Smooth muscle cell (in vitro differentiated cells): ENCODE measurements at regions not wholly inside any gene's neighbourhood (a gene's known extent, or its start where the extent isn't known, plus 50 kb on each side); places are given as distances from the start of the nearest gene placed in this dataset.
A peak's percentile ranks its signal among the peaks of the same experiment; 100 is the strongest.

ENCODE experiments used
- DNase-seq: peaks from one replicate; lab custom pipeline; 2025; ENCODE audit not compliant: unreplicated experiment; lab: John Stamatoyannopoulos, UW
- H2AFZ ChIP-seq: fragments of 200-600 bp; sonication (generic); 2 replicates; pipeline ENCODE4 v1.6.0; 2016; ENCODE audit warnings: antibody characterized with exemption, low read depth, mild to moderate bottlenecking
- H3F3A ChIP-seq: fragments of 200-600 bp; sonication (generic); 2 replicates; pipeline ENCODE4 v1.6.0; 2017; ENCODE audit warnings: antibody characterized with exemption, low read depth
- H3K27ac ChIP-seq: fragments of 200-600 bp; sonication (generic); 2 replicates; pipeline ENCODE4 v1.5.1; 2016; ENCODE audit warnings: low read depth, mild to moderate bottlenecking
- H3K27me3 ChIP-seq: fragments of 200-600 bp; sonication (generic); 2 replicates; pipeline ENCODE4 v1.6.1; 2016; ENCODE audit warnings: low read depth, mild to moderate bottlenecking
- H3K36me3 ChIP-seq: fragments of 200-600 bp; sonication (generic); 2 replicates; pipeline ENCODE4 v1.5.1; 2016; ENCODE audit warnings: low read depth
- H3K4me1 ChIP-seq: fragments of 200-600 bp; sonication (generic); 2 replicates; pipeline ENCODE4 v1.5.1; 2016; ENCODE audit warnings: low read depth
- H3K4me2 ChIP-seq: fragments of 200-600 bp; sonication (generic); 2 replicates; pipeline ENCODE4 v1.6.0; 2016; ENCODE audit warnings: mild to moderate bottlenecking
- H3K4me3 ChIP-seq: fragments of 200-600 bp; sonication (generic); 2 replicates; pipeline ENCODE4 v1.5.1; 2016; ENCODE audit warnings: mild to moderate bottlenecking
- H3K79me2 ChIP-seq: fragments of 200-600 bp; sonication (generic); 2 replicates; pipeline ENCODE4 v1.6.0; 2016; ENCODE audit warnings: low read depth, mild to moderate bottlenecking
- H3K9ac ChIP-seq: fragments of 200-600 bp; sonication (generic); 2 replicates; pipeline ENCODE4 v1.6.0; 2016; ENCODE audit warnings: low read depth
- H3K9me3 ChIP-seq: fragments of 200-600 bp; sonication (generic); replicated peaks from 2 replicates; pipeline ENCODE4 v1.5.1; 2016; ENCODE audit warnings: low read depth
- H4K20me1 ChIP-seq: fragments of 200-600 bp; sonication (generic); 2 replicates; pipeline ENCODE4 v1.6.0; 2016; ENCODE audit warnings: low read depth
- CTCF ChIP-seq: fragments of 200-600 bp; sonication (generic); IDR thresholded peaks from 2 replicates; pipeline ENCODE4 v1.5.1; 2017; ENCODE audit warnings: borderline replicate concordance, mild to moderate bottlenecking, antibody characterized with exemption; ENCODE audit not compliant: insufficient read depth, poor library complexity, severe bottlenecking
- WGBS: methylation state at CpG from one replicate; pipeline ENCODE4 v1.1.7; 2016; ENCODE audit warnings: low lambda C conversion rate; 5-methylcytosine and 5-hydroxymethylcytosine counted together

GRCh38 chr10:78955206-78955605 is 113.6 kb upstream of the ZMIZ1 start:
- H3K27me3 ChIP-seq, result no peaks in the 10 kb centered on the region
- no peaks in the 10 kb centered on the region for H3F3A ChIP-seq
- TF ChIP-seq CTCF, result no peak
- no peaks in the 10 kb centered on the region for H3K4me1 ChIP-seq
- no peaks in the 10 kb centered on the region for H3K9me3 ChIP-seq
- no peak overlapping the region for H3K9ac ChIP-seq
- no peak overlapping the region for H2AFZ ChIP-seq
- no peak overlapping the region for H3K4me3 ChIP-seq
- H3K36me3 ChIP-seq, result no peaks in the 10 kb centered on the region
- WGBS, result 78% methylated on average over 3 of the region's 3 CpGs
- H4K20me1 ChIP-seq, result no peaks in the 10 kb centered on the region
- no peaks in the 10 kb centered on the region for H3K79me2 ChIP-seq
- no peak overlapping the region for H3K4me2 ChIP-seq
- DNase-seq, result no peak
- H3K27ac ChIP-seq, result peak overlapping the region; percentile 21

GRCh38 chr10:78956391-78956790 is 112.4 kb upstream of the ZMIZ1 start:
- 86% methylated on average over 5 of the region's 5 CpGs for WGBS

GRCh38 chr10:78957471-78958039 is 111.2 kb upstream of the ZMIZ1 start:
- Histone ChIP-seq H3K9me3 (no peaks in the 10 kb centered on the region), H3K27me3 (no peaks in the 10 kb centered on the region), H3K36me3 (no peaks in the 10 kb centered on the region), H4K20me1 (no peaks in the 10 kb centered on the region), H3K27ac (no peak overlapping the region), H3K79me2 (no peaks in the 10 kb centered on the region), H3K9ac (no peak overlapping the region), H3K4me3 (no peak overlapping the region), H3K4me2 (no peak overlapping the region), H3F3A (no peaks in the 10 kb centered on the region), H2AFZ (no peak overlapping the region), H3K4me1 (no peaks in the 10 kb centered on the region)
- WGBS, result 60% methylated on average over 2 of the region's 2 CpGs
- no peak for TF ChIP-seq CTCF
- no peak for DNase-seq

More at GRCh38 chr10:78956391-78956790, 112.4 kb upstream of the ZMIZ1 start:
- Histone ChIP-seq H3F3A (no peaks in the 10 kb centered on the region), H3K9ac (no peak overlapping the region), H3K4me2 (no peak overlapping the region), H3K79me2 (no peaks in the 10 kb centered on the region), H3K36me3 (no peaks in the 10 kb centered on the region), H2AFZ (no peak overlapping the region), H3K27ac (no peak overlapping the region), H4K20me1 (no peaks in the 10 kb centered on the region), H3K9me3 (no peaks in the 10 kb centered on the region), H3K27me3 (no peaks in the 10 kb centered on the region), H3K4me3 (no peak overlapping the region), H3K4me1 (no peaks in the 10 kb centered on the region)
- DNase-seq, result no peak
- TF ChIP-seq CTCF, result no peak

- TF ChIP-seq CTCF, result no peak
- no peak for DNase-seq
- no peak overlapping the region for H3K27ac ChIP-seq
- H3K9me3 ChIP-seq, result no peaks in the 10 kb centered on the region
- no peaks in the 10 kb centered on the region for H3F3A ChIP-seq
- H3K27me3 ChIP-seq, result no peaks in the 10 kb centered on the region
- no peak overlapping the region for H3K4me3 ChIP-seq
- H3K4me1 ChIP-seq, result no peaks in the 10 kb centered on the region
- no peaks in the 10 kb centered on the region for H4K20me1 ChIP-seq
- no peak overlapping the region for H3K4me2 ChIP-seq
- H2AFZ ChIP-seq, result no peak overlapping the region
- H3K9ac ChIP-seq, result no peak overlapping the region
- H3K79me2 ChIP-seq, result no peaks in the 10 kb centered on the region
- no peaks in the 10 kb centered on the region for H3K36me3 ChIP-seq
- 91% methylated on average over 10 of the region's 10 CpGs for WGBS
Measured at GRCh38 chr10:78959217-78959923, 109.4 kb upstream of the ZMIZ1 start.
